Mesodermal cell (in vitro differentiated cells): ENCODE measurements at regions not wholly inside any gene's neighbourhood (a gene's known extent, or its start where the extent isn't known, plus 50 kb on each side); places are given as distances from the start of the nearest gene placed in this dataset.

Experiments used
- H3K27ac ChIP-seq: 2 replicates; pipeline ENCODE4 v1.7.0; 2013; ENCODE audit warnings: mild to moderate bottlenecking, low read depth, low read length, moderate library complexity; ENCODE audit not compliant: severe bottlenecking
- H3K36me3 ChIP-seq: 2 replicates; pipeline ENCODE4 v1.7.1; 2013; ENCODE audit warnings: mild to moderate bottlenecking, low read length, moderate library complexity; ENCODE audit not compliant: control insufficient read depth, insufficient read depth
- H3K4me1 ChIP-seq: one replicate; pipeline ENCODE4 v1.7.1; 2013; ENCODE audit warnings: mild to moderate bottlenecking, low read length; ENCODE audit not compliant: insufficient read depth, control insufficient read depth, poor library complexity, severe bottlenecking
- H3K4me3 ChIP-seq: 2 replicates; pipeline ENCODE4 v1.7.0; 2013; ENCODE audit warnings: low read length, control low read depth, mild to moderate bottlenecking; ENCODE audit not compliant: insufficient read depth, poor library complexity, severe bottlenecking; ENCODE audit errors: extremely low read depth
- H3K9me3 ChIP-seq: 2 replicates; pipeline ENCODE4 v1.7.1; 2013; ENCODE audit warnings: mild to moderate bottlenecking, low read length, moderate library complexity; ENCODE audit not compliant: control insufficient read depth
- WGBS, 2 experiments: methylation state at CpG; one replicate each; pipeline ENCODE4 v1.1.5; 2013; ENCODE audit warnings: missing lambda C conversion rate in 2 of 2; ENCODE audit not compliant: insufficient coverage in 2 of 2; 5-methylcytosine and 5-hydroxymethylcytosine counted together

- Histone ChIP-seq H3K9me3 (no peaks in the 10 kb centered on the region), H3K27ac (no peak overlapping the region), H3K4me3 (no peak overlapping the region), H3K36me3 (no peaks in the 10 kb centered on the region), H3K4me1 (no peaks in the 10 kb centered on the region)
- 84 to 88% methylated on average over 1 to 2 of the region's 2 CpGs for WGBS, 2 experiments
Observed at GRCh38 chr7:17159500-17160037, 138.9 kb upstream of the AHR start.

- no peaks in the 10 kb centered on the region for H3K36me3 ChIP-seq
- WGBS, 2 experiments: 81 to 92% methylated on average over 3 of the region's 4 CpGs
- no peak overlapping the region for H3K27ac ChIP-seq
- no peak overlapping the region for H3K4me3 ChIP-seq
- H3K9me3 ChIP-seq: no peaks in the 10 kb centered on the region
- H3K4me1 ChIP-seq: no peaks in the 10 kb centered on the region
Observed at GRCh38 chr7:17166824-17167379, 131.6 kb upstream of the AHR start.

- H3K4me3 ChIP-seq: no peak overlapping the region
- no peak overlapping the region for H3K27ac ChIP-seq
- 82% methylated on average over 1 of the region's 2 CpGs; no CpG with 5 or more reads in 1 of the 2 experiments for WGBS, 2 experiments
- H3K9me3 ChIP-seq: no peaks in the 10 kb centered on the region
- no peaks in the 10 kb centered on the region for H3K4me1 ChIP-seq
- H3K36me3 ChIP-seq: no peaks in the 10 kb centered on the region
Observed at GRCh38 chr7:17168416-17168815, 130.0 kb upstream of the AHR start.

DNA sequence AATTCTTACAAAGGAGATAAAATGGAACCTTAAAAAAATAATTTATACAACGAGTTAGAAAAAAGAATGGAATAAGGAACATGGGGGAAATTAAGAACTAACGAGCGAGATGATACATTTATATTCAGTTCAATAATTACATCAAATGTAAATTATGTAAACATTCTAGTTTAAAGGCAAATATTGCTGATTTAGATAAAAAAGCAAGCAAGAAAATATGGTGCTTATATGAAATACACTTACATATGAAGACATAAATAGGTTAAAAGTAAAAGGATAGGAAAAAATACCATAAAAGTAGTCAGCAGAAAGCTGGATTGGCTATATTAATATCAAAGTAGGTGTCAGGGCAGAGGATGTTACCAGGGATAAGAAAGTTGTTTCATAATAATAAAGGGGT is 127.0 kb upstream of the AHR start:
- Histone ChIP-seq H3K36me3 (no peaks in the 10 kb centered on the region), H3K27ac (no peak overlapping the region), H3K4me3 (no peak overlapping the region), H3K4me1 (no peaks in the 10 kb centered on the region), H3K9me3 (no peaks in the 10 kb centered on the region)
- no CpG with 5 or more reads among the region's 3 CpGs for WGBS, 2 experiments

DNA sequence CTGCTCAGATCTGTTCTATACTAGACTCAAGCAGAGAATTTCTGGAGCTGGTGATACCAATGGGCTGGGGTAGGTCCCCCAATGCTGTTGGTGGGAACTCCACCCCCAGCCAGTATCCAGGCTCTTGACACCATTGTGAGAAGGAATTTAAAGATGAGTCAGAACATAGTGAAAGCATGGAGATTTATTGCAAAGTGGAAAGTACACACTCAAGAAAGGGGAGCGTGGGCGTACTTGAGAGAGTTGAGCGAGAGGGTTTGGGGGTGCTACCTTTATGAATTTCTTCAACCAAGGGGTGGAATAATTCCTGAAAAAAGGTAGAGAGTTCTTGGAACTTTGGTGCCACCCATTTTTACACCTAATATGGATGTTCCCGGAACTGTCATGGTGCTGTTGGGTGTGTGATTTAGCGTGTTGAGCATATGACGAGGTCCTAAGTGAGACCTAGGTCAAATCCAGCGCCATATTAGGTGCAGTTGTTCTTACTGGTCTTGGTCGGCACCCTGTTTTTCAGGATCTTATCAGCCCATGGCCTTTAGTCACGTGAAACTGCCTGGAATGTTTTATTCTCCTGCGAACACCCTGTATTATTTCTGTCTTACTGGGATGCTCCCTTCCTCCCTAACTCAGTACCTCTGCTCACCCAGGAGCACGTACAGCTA is 122.0 kb upstream of the AHR start:
- Histone ChIP-seq H3K36me3 (no peaks in the 10 kb centered on the region), H3K9me3 (no peaks in the 10 kb centered on the region), H3K4me1 (no peaks in the 10 kb centered on the region), H3K27ac (no peak overlapping the region), H3K4me3 (no peak overlapping the region)
- 94 to 96% methylated on average over 8 to 9 of the region's 11 CpGs for WGBS, 2 experiments

DNA sequence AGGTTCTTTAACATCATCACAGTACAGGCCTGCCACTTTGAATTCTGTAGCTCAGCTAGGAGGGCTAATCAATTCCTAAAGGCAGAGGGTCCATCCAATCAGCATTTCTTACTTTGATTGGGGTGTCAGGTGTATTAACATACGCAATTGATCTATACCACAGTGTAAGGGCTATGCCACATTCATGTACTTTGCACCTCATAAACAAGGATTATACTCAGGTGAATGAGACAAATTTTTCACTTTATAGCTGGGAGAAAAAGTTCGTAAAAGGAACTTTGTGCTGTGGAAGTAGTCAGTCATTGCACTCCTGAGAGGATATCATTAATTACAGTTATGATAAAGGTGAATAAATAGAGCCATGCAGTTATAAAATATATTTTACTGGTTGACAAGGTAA is 119.9 kb upstream of the AHR start:
- H3K4me1 ChIP-seq: no peaks in the 10 kb centered on the region
- 83% methylated on average over 1 of the region's 2 CpGs; no CpG with 5 or more reads in 1 of the 2 experiments for WGBS, 2 experiments
- no peaks in the 10 kb centered on the region for H3K36me3 ChIP-seq
- no peak overlapping the region for H3K4me3 ChIP-seq
- no peak overlapping the region for H3K27ac ChIP-seq
- no peaks in the 10 kb centered on the region for H3K9me3 ChIP-seq

GRCh38 chr7:17181482-17181881 is 117.0 kb upstream of the AHR start:
- H3K27ac ChIP-seq: no peak overlapping the region
- H3K4me1 ChIP-seq: no peaks in the 10 kb centered on the region
- no peak overlapping the region for H3K4me3 ChIP-seq
- WGBS, 2 experiments: 76 to 87% methylated on average over 3 of the region's 3 CpGs
- no peaks in the 10 kb centered on the region for H3K9me3 ChIP-seq
- no peaks in the 10 kb centered on the region for H3K36me3 ChIP-seq

DNA sequence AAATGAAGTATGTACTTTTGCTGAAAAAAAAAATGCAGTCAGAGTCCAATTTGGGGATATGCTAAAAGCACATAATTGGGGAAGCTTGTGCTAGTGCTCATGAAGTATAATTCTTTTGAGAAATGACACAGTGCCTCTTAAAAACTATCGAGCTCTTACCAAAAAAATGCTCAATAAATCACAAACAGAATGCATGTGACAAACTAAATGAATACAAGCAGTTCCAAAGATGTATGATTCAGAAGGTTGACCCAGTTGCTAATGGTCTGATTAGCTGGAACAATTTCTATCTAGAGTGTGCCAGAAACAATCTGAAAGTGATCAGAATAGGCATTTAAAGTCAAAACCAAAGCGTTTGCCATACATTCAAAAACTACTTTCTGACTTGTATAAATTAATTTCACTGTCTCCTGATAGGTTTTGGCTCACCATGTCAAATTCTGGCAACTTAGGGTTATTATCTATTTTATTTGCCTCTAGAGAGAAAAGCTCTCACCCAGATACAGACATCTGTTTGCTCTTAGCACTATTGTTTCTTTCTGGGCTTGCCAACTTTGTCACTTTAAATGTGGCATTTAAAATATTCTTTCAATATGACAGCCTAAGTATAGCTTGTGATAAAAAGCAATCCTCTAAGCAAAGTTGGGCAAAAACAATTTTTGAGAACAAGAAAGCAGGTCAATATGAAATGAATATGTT is 114.7 kb upstream of the AHR start:
- no peaks in the 10 kb centered on the region for H3K4me1 ChIP-seq
- H3K36me3 ChIP-seq: no peaks in the 10 kb centered on the region
- H3K9me3 ChIP-seq: no peaks in the 10 kb centered on the region
- H3K27ac ChIP-seq: no peak overlapping the region
- no CpG with 5 or more reads among the region's 2 CpGs for WGBS, 2 experiments
- H3K4me3 ChIP-seq: no peak overlapping the region

GRCh38 chr7:17184805-17185689 is 113.4 kb upstream of the AHR start:
- Histone ChIP-seq H3K27ac (no peak overlapping the region), H3K36me3 (no peaks in the 10 kb centered on the region), H3K9me3 (no peaks in the 10 kb centered on the region), H3K4me1 (no peaks in the 10 kb centered on the region), H3K4me3 (no peak overlapping the region)
- WGBS, 2 experiments: 93% methylated on average over 2 of the region's 4 CpGs; no CpG with 5 or more reads in 1 of the 2 experiments

DNA sequence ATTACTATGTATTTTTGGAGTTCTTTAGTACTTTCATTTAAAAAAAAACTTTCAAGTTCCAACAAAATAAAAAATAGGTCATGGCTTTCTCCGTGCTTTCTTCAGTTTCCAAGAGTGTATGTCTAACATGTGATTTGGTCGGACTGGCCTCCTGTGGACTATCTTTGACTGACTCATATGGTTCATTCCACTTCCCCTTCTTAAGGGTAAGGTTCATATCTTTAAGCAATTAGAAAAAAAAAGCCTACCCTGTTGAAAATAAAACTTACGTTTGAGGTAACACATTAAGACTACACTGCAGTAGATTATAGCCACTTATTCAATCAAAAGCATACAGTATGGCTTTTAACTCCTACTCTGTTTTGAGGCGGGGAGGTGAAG is 112.8 kb upstream of the AHR start:
- no peaks in the 10 kb centered on the region for H3K9me3 ChIP-seq
- 80 to 100% methylated on average over 1 of the region's 4 CpGs for WGBS, 2 experiments
- H3K4me3 ChIP-seq: no peak overlapping the region
- H3K4me1 ChIP-seq: no peaks in the 10 kb centered on the region
- no peaks in the 10 kb centered on the region for H3K36me3 ChIP-seq
- H3K27ac ChIP-seq: no peak overlapping the region
